GM12864 (cell line): ENCODE measurements at regions not wholly inside any gene's neighbourhood (a gene's known extent, or its start where the extent isn't known, plus 50 kb on each side); places are given as distances from the start of the nearest gene placed in this dataset.
"Not testable (repeated sequence)": the region's sequence is repeated elsewhere in the genome, so short reads cannot be mapped to it uniquely, and the experiment has no call there.

Source experiments
- DNase-seq: peaks from one replicate; pipeline ENCODE4 v3.0.0-alpha.2; 2011; ENCODE audit warnings: low read depth
- H3K4me3 ChIP-seq: 2 replicates; pipeline ENCODE4 v1.5.1; 2011; ENCODE audit warnings: mild to moderate bottlenecking, low read depth, low read length, control low read depth
- CTCF ChIP-seq: IDR thresholded peaks from 2 replicates; pipeline ENCODE4 v1.5.1; 2011; ENCODE audit warnings: low read depth, mild to moderate bottlenecking, moderate library complexity, low read length, control low read depth, inconsistent platforms; ENCODE audit errors: missing control alignments

GRCh38 chr3:90076136-90076535, 968.7 kb downstream of the EPHA3 start:
- no peak for TF ChIP-seq CTCF
- DNase-seq: no peak
- H3K4me3 ChIP-seq: no peak overlapping the region

GRCh38 chr3:90080988-90081387, 973.6 kb downstream of the EPHA3 start:
- DNase-seq: no peak
- TF ChIP-seq CTCF: no peak
- H3K4me3 ChIP-seq: no peak overlapping the region

GRCh38 chr3:90086297-90086696, 978.9 kb downstream of the EPHA3 start:
- not testable (repeated sequence) for DNase-seq, H3K4me3 ChIP-seq

GRCh38 chr3:90087703-90088102, 980.3 kb downstream of the EPHA3 start:
- H3K4me3 ChIP-seq: no peak overlapping the region
- no peak for TF ChIP-seq CTCF
- DNase-seq: no peak

GRCh38 chr3:90091549-90091948, 984.1 kb downstream of the EPHA3 start:
- TF ChIP-seq CTCF: peak; percentile 38

GRCh38 chr3:90092994-90093393, 985.6 kb downstream of the EPHA3 start:
- no peak for DNase-seq
- TF ChIP-seq CTCF: peak; percentile 30
- H3K4me3 ChIP-seq: no peak overlapping the region

More at GRCh38 chr3:90091549-90091948, 984.1 kb downstream of the EPHA3 start:
- DNase-seq: no peak
- no peak overlapping the region for H3K4me3 ChIP-seq

GRCh38 chr3:90095811-90096210, 988.4 kb downstream of the EPHA3 start:
- H3K4me3 ChIP-seq: no peak overlapping the region
- no peak for TF ChIP-seq CTCF
- DNase-seq: no peak

GRCh38 chr3:90099493-90099892, 992.1 kb downstream of the EPHA3 start:
- H3K4me3 ChIP-seq: no peak overlapping the region
- no peak for TF ChIP-seq CTCF
- DNase-seq: no peak
